Testis (tissue), 2 donors: ENCODE measurements at regions not wholly inside any gene's neighbourhood (a gene's known extent, or its start where the extent isn't known, plus 50 kb on each side); places are given as distances from the start of the nearest gene placed in this dataset.

ENCODE experiments used
- DNase-seq: peaks from one replicate; pipeline ENCODE4 v3.0.0-alpha.2; 2019
- H3K27ac ChIP-seq, 2 donors: fragments of 200-600 bp; sonication (generic); one replicate each; pipeline ENCODE4 v1.5.1; 2019
- H3K27me3 ChIP-seq: fragments of 200-600 bp; sonication (generic); one replicate; pipeline ENCODE4 v1.5.1; 2019
- H3K36me3 ChIP-seq: fragments of 200-600 bp; sonication (generic); one replicate; pipeline ENCODE4 v1.5.1; 2017; ENCODE audit warnings: low read depth; ENCODE audit errors: missing control alignments
- H3K4me1 ChIP-seq: fragments of 200-600 bp; sonication (generic); one replicate; pipeline ENCODE4 v1.5.1; 2019
- H3K4me3 ChIP-seq, 2 donors: fragments of 200-600 bp; sonication (generic); one replicate each; pipeline ENCODE4 v1.5.1; 2017 to 2019
- H3K9me3 ChIP-seq: fragments of 200-600 bp; sonication (generic); one replicate; pipeline ENCODE4 v1.5.1; 2017
- CTCF ChIP-seq, 3 experiments: fragments of 450-650 bp in 2 of 3; fragments of 200-600 bp in 1 of 3; sonication (generic) in 1 of 3; IDR thresholded peaks; one replicate each; pipeline ENCODE4 v1.5.1; 2016 to 2019; ENCODE audit warnings: antibody characterized with exemption in 3 of 3, mild to moderate bottlenecking in 2 of 3, moderate library complexity in 1 of 3
- POLR2A ChIP-seq: fragments of 450-650 bp; IDR thresholded peaks from one replicate; pipeline ENCODE4 v1.6.1; 2017; ENCODE audit warnings: antibody characterized with exemption, mild to moderate bottlenecking, moderate library complexity
- WGBS, 2 donors: methylation state at CpG; one replicate each; pipeline ENCODE4 v1.1.5; 2018; 5-methylcytosine and 5-hydroxymethylcytosine counted together
- intact Hi-C: fragments of 100-400 bp; cut with DNase I; formaldehyde crosslinking; loops from one replicate; pipeline ENCODE4 v1.15.1; 2023; ENCODE audit warnings: low total_unique reads

GRCh38 chr7:72493850-72494661 lies 81.9 kb upstream of the CALN1 start:
- H3K27me3 ChIP-seq, result no peaks in the 10 kb centered on the region
- TF ChIP-seq POLR2A, result no peak
- peak; percentile 30 to 71 (median 57) for TF ChIP-seq CTCF (IDR thresholded peaks at IDR 0.05)
- 47 to 55% methylated on average over 17 of the region's 17 CpGs for WGBS, 2 donors
- no peak overlapping the region for H3K27ac ChIP-seq
- DNase-seq, result peak; percentile 88
- H3K4me1 ChIP-seq, result no peaks in the 10 kb centered on the region
- H3K9me3 ChIP-seq, result no peaks in the 10 kb centered on the region
- no peaks in the 10 kb centered on the region for H3K36me3 ChIP-seq
- no peak overlapping the region for H3K4me3 ChIP-seq
- intact Hi-C loops, result no loop called here

- H3K27me3 ChIP-seq, result no peaks in the 10 kb centered on the region
- no peak overlapping the region for H3K27ac ChIP-seq
- no peaks in the 10 kb centered on the region for H3K36me3 ChIP-seq
- WGBS, 2 donors, result 85 to 88% methylated on average over 12 of the region's 12 CpGs
- DNase-seq, result no peak
- intact Hi-C loops, result no loop called here
- no peaks in the 10 kb centered on the region for H3K9me3 ChIP-seq
- H3K4me3 ChIP-seq, result no peak overlapping the region
- H3K4me1 ChIP-seq, result no peaks in the 10 kb centered on the region
- TF ChIP-seq CTCF (IDR thresholded peaks at IDR 0.05) (no peak), POLR2A (no peak)
These were observed 80.4 kb upstream of the CALN1 start for GRCh38 chr7:72492461-72493065.

- intact Hi-C loops, result no loop called here
- Histone ChIP-seq H3K27ac (no peak overlapping the region), H3K4me1 (no peaks in the 10 kb centered on the region), H3K9me3 (no peaks in the 10 kb centered on the region), H3K4me3 (no peak overlapping the region), H3K36me3 (no peaks in the 10 kb centered on the region), H3K27me3 (no peaks in the 10 kb centered on the region)
- no peak for DNase-seq
- no peak for TF ChIP-seq POLR2A
- TF ChIP-seq CTCF (IDR thresholded peaks at IDR 0.05), result no peak
- 86 to 93% methylated on average over 6 of the region's 6 CpGs for WGBS, 2 donors
These were observed 78.2 kb upstream of the CALN1 start for GRCh38 chr7:72490301-72490700.

GRCh38 chr7:72481934-72482333 lies 69.8 kb upstream of the CALN1 start:
- 88 to 89% methylated on average over 1 of the region's 1 CpG for WGBS, 2 donors
- Histone ChIP-seq H3K9me3 (no peaks in the 10 kb centered on the region), H3K36me3 (no peaks in the 10 kb centered on the region), H3K4me3 (no peak overlapping the region), H3K4me1 (no peaks in the 10 kb centered on the region), H3K27me3 (no peaks in the 10 kb centered on the region), H3K27ac (no peak overlapping the region)
- DNase-seq, result no peak
- TF ChIP-seq CTCF (IDR thresholded peaks at IDR 0.05) (no peak), POLR2A (no peak)
- intact Hi-C loops, result no loop called here
